ENCODE measurements at regions not wholly inside any gene's neighbourhood (a gene's known extent, or its start where the extent isn't known, plus 50 kb on each side); places are given as distances from the start of the nearest gene placed in this dataset.
"Not testable (repeated sequence)": the region's sequence is repeated elsewhere in the genome, so short reads cannot be mapped to it uniquely, and the experiment has no call there.

- in situ Hi-C loops (cut with HindIII; ENCODE audit: low sequenced_read_pairs), result no loop called here
Measured at GRCh38 chr3:18086760-18087159, 338.4 kb downstream of the SATB1 start.

- in situ Hi-C loops (cut with HindIII; ENCODE audit: low sequenced_read_pairs), result no loop called here
Measured at GRCh38 chr3:18086078-18086477, 339.1 kb downstream of the SATB1 start.

GRCh38 chr3:18085429-18085828 lies 339.7 kb downstream of the SATB1 start:
- in situ Hi-C loops (cut with HindIII; ENCODE audit: low sequenced_read_pairs), result no loop called here

- in situ Hi-C loops (cut with HindIII; ENCODE audit: low sequenced_read_pairs), result not testable (repeated sequence)
Measured at GRCh38 chr3:18083273-18083590, 340.8 kb upstream of the TBC1D5 start.

GRCh38 chr3:18082551-18083272 lies 340.3 kb upstream of the TBC1D5 start:
- in situ Hi-C loops (cut with HindIII; ENCODE audit: low sequenced_read_pairs), result no loop called here

- in situ Hi-C loops (cut with HindIII; ENCODE audit: low sequenced_read_pairs), result no loop called here
Measured at GRCh38 chr3:18080198-18080689, 337.8 kb upstream of the TBC1D5 start.

GRCh38 chr3:18079739-18080138 lies 337.3 kb upstream of the TBC1D5 start:
- in situ Hi-C loops (cut with HindIII; ENCODE audit: low sequenced_read_pairs), result no loop called here

- in situ Hi-C loops (cut with HindIII; ENCODE audit: low sequenced_read_pairs), result no loop called here
Measured at GRCh38 chr3:18079062-18079461, 336.6 kb upstream of the TBC1D5 start.

GRCh38 chr3:18077128-18077840 lies 334.9 kb upstream of the TBC1D5 start:
- in situ Hi-C loops (cut with HindIII; ENCODE audit: low sequenced_read_pairs), result no loop called here

GRCh38 chr3:18076301-18076700 lies 333.9 kb upstream of the TBC1D5 start:
- in situ Hi-C loops (cut with HindIII; ENCODE audit: low sequenced_read_pairs), result no loop called here

- in situ Hi-C loops (cut with HindIII; ENCODE audit: low sequenced_read_pairs), result no loop called here
Measured at GRCh38 chr3:18075799-18076198, 333.4 kb upstream of the TBC1D5 start.

- in situ Hi-C loops (cut with HindIII; ENCODE audit: low sequenced_read_pairs), result no loop called here
Measured at GRCh38 chr3:18071833-18072232, 329.4 kb upstream of the TBC1D5 start.

- in situ Hi-C loops (cut with HindIII; ENCODE audit: low sequenced_read_pairs), result no loop called here
Measured at GRCh38 chr3:18070944-18071343, 328.5 kb upstream of the TBC1D5 start.

GRCh38 chr3:18070231-18070630 lies 327.8 kb upstream of the TBC1D5 start:
- in situ Hi-C loops (cut with HindIII; ENCODE audit: low sequenced_read_pairs), result no loop called here

GRCh38 chr3:18069568-18069967 lies 327.1 kb upstream of the TBC1D5 start:
- in situ Hi-C loops (cut with HindIII; ENCODE audit: low sequenced_read_pairs), result no loop called here

- in situ Hi-C loops (cut with HindIII; ENCODE audit: low sequenced_read_pairs), result no loop called here
Measured at GRCh38 chr3:18066899-18067582, 324.6 kb upstream of the TBC1D5 start.

GRCh38 chr3:18064586-18064985 lies 322.2 kb upstream of the TBC1D5 start:
- in situ Hi-C loops (cut with HindIII; ENCODE audit: low sequenced_read_pairs), result no loop called here

- in situ Hi-C loops (cut with HindIII; ENCODE audit: low sequenced_read_pairs), result no loop called here
Measured at GRCh38 chr3:18062657-18063025, 320.2 kb upstream of the TBC1D5 start.

- in situ Hi-C loops (cut with HindIII; ENCODE audit: low sequenced_read_pairs), result no loop called here
Measured at GRCh38 chr3:18061737-18062656, 319.6 kb upstream of the TBC1D5 start.

GRCh38 chr3:18058666-18059065 lies 316.2 kb upstream of the TBC1D5 start:
- in situ Hi-C loops (cut with HindIII; ENCODE audit: low sequenced_read_pairs), result no loop called here
